ENCODE measurements at regions not wholly inside any gene's neighbourhood (a gene's known extent, or its start where the extent isn't known, plus 50 kb on each side); places are given as distances from the start of the nearest gene placed in this dataset.

GRCh38 chr4:158995965-158996364 lies 106.9 kb upstream of the RAPGEF2 start:
- Histone ChIP-seq H3K4me3 (ENCODE audit: low read depth, low read length) (no peak overlapping the region), H3K36me3 (ENCODE audit: insufficient read depth) (no peaks in the 10 kb centered on the region), H3K4me1 (ENCODE audit: insufficient read depth) (no peaks in the 10 kb centered on the region), H3K27ac (ENCODE audit: low read depth) (no peak overlapping the region)
- WGBS = 80% methylated on average over 8 of the region's 8 CpGs
- no peak for DNase-seq (ENCODE audit: extremely low spot score)

DNA sequence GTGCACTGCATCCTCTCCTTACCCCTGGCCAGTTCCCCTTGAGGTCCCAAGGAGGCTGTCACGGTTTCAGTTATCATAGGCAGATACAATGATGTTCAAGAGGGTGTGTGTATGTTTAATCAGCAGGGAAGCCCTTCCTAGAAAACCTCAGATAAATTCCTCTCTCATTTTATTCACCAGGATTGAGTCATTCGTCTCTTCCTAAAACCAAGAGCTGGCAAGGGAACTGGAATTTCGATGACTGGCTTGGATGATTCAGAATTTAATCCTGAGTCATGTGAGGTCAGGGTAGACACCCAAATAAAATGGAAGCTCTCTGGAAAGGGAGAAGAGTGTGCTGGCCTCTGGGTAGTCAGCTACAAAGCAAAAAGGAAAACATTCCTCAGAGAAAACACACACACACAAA lies 106.2 kb upstream of the RAPGEF2 start:
- Histone ChIP-seq H3K27ac (ENCODE audit: low read depth) (no peak overlapping the region), H3K4me3 (ENCODE audit: low read depth, low read length) (no peak overlapping the region), H3K4me1 (ENCODE audit: insufficient read depth) (no peaks in the 10 kb centered on the region), H3K36me3 (ENCODE audit: insufficient read depth) (no peaks in the 10 kb centered on the region)
- DNase-seq (ENCODE audit: extremely low spot score) = no peak
- 12% methylated on average over 3 of the region's 3 CpGs for WGBS

DNA sequence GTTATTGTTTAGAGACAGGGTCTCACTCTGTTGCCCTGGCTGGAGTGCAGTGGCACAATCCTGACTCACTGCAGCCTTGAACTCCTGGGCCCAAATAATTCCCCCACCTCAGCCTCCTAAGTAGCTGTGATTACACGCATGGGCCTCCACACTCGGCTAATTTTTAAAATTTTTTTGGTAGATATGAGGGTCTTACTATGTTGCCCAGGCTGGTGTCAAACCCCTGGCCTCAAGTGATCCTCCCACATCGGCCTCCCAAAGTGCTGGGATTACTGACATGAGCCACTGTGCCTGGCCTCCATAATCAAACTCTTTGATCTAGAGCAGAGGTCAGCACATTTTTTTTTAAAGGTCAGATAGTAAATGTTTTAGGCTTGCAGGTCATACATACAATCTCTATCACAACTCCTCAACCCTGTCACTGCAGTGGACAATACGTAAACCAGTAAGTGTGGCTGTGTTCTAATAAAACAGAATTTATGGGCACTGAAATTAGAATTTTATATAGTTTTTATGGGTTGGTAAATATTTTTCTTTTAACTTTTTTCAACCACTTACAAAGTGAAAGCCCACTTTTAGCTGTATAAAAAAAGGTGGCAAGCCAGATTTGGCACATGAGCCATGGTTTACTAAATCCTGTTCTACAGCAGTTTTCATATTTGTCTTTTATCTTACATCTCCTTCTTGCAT lies 105.1 kb upstream of the RAPGEF2 start:
- DNase-seq (ENCODE audit: extremely low spot score) = no peak
- Histone ChIP-seq H3K36me3 (ENCODE audit: insufficient read depth) (no peaks in the 10 kb centered on the region), H3K27ac (ENCODE audit: low read depth) (no peak overlapping the region), H3K4me3 (ENCODE audit: low read depth, low read length) (no peak overlapping the region), H3K4me1 (ENCODE audit: insufficient read depth) (no peaks in the 10 kb centered on the region)
- WGBS = 82% methylated on average over 4 of the region's 4 CpGs

DNA sequence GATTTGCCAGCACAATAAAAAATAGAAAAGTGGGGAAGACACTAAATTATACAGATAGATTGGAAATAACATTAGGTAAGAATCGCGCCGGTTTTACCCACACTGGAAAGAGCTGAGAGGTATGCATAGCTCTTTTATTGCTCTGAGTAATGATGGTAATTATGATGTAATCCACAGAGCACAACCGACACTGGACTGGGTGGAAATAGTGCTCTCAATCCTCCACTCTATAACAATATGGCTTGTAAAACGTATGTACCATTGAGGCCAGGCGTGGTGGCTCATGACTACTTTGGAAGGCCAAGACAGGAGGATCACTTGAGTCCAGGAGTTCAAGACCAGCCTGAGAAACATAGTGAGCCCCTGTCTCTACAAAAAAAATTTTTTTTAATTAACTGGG lies 104.3 kb upstream of the RAPGEF2 start:
- no peak overlapping the region for H3K4me3 ChIP-seq (ENCODE audit: low read depth, low read length)
- H3K36me3 ChIP-seq (ENCODE audit: insufficient read depth) = no peaks in the 10 kb centered on the region
- H3K4me1 ChIP-seq (ENCODE audit: insufficient read depth) = no peaks in the 10 kb centered on the region
- DNase-seq (ENCODE audit: extremely low spot score) = no peak
- no peak overlapping the region for H3K27ac ChIP-seq (ENCODE audit: low read depth)
- WGBS = 83% methylated on average over 6 of the region's 6 CpGs

DNA sequence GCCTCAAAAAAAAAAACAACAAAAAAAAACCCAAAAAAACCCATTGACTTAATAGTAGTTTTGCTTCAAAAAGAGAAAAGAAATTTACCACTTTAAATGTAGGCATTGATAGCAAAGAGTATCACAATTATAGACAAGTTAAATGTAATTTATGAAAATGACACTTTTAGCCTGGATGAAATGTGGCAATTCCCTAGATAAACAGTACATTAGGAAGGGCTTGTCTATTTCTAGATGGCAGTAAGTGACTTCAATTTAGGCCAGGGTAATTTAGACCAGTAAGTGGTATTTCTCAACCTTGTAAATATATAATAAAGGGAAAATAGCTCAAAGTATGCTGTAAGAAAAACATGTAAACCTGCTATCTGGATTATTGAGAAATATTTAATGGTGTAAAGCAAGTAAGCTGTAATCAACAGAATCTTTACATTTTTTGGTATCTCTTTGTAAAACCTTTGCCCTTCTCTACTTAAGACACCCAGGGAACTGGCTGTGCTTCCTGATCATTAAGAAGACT lies 103.7 kb upstream of the RAPGEF2 start:
- Histone ChIP-seq H3K36me3 (ENCODE audit: insufficient read depth) (no peaks in the 10 kb centered on the region), H3K4me1 (ENCODE audit: insufficient read depth) (no peaks in the 10 kb centered on the region), H3K4me3 (ENCODE audit: low read depth, low read length) (no peak overlapping the region), H3K27ac (ENCODE audit: low read depth) (no peak overlapping the region)
- DNase-seq (ENCODE audit: extremely low spot score) = no peak

GRCh38 chr4:158999849-159000248 lies 103.0 kb upstream of the RAPGEF2 start:
- H3K4me1 ChIP-seq (ENCODE audit: insufficient read depth) = no peaks in the 10 kb centered on the region
- H3K4me3 ChIP-seq (ENCODE audit: low read depth, low read length) = no peak overlapping the region
- no peak overlapping the region for H3K27ac ChIP-seq (ENCODE audit: low read depth)
- no peak for DNase-seq (ENCODE audit: extremely low spot score)
- 86% methylated on average over 1 of the region's 1 CpG for WGBS
- H3K36me3 ChIP-seq (ENCODE audit: insufficient read depth) = no peaks in the 10 kb centered on the region

DNA sequence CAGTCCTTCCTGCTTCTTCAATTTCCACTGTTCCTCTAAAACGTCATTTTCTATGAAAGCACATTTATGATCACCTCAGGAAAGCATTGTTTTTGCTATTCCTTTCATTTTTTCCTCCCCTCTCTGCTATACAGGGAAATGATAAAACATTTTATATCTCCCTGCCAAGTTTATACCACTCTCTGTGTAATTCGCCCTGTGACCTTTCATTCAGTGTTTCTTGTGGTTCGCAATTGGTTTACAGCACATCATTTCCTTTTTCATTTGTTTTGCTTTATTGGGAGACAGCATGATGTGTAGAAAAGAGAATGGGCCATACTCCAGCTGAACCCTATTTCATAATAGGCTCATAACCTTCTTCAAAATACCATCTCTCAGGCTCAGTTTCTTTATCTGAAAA lies 99.9 kb upstream of the RAPGEF2 start:
- Histone ChIP-seq H3K27ac (ENCODE audit: low read depth) (no peak overlapping the region), H3K4me1 (ENCODE audit: insufficient read depth) (no peaks in the 10 kb centered on the region), H3K36me3 (ENCODE audit: insufficient read depth) (no peaks in the 10 kb centered on the region), H3K4me3 (ENCODE audit: low read depth, low read length) (no peak overlapping the region)
- WGBS = 51% methylated on average over 3 of the region's 3 CpGs
- DNase-seq (ENCODE audit: extremely low spot score) = no peak

DNA sequence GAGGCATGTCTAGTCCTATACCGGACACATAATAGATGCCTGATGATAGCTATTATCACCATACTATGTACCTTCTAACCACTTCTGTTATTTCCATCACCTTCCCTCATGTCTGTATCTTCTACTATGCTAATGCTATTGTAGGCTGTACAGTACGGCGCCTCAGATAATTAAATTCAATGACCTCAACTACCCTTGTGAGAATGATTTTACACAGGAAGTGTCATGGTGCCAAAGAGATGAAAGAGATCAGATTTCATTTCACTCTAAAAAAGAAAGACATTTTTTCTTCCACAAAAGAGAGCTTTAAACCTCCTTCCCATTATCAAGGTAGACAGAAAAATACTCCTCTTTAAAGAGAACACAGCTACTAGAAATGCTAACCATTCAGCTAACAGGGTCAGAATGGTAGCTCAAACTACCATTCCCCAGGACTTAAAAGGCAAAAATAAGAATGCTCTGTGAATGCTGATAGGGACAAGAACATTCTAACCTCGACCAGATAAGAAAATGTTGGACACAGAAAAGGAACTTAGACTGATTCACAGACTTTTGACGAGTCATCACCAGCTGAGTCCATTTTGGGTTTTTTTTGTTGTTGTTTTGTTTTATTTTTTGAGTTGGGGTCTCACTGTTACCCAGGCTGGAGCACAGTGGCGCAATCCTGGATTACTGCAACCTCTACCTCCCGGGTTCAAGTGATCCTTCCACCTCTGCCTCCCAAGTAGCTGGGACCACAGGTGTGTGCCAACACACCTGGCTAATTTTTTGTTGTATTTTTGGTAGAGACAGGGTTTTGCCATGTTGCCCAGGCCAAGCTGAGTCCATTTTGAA lies 99.2 kb upstream of the RAPGEF2 start:
- WGBS = 68% methylated on average over 7 of the region's 7 CpGs
- H3K4me3 ChIP-seq (ENCODE audit: low read depth, low read length) = no peak overlapping the region
- DNase-seq (ENCODE audit: extremely low spot score) = no peak
- no peak overlapping the region for H3K27ac ChIP-seq (ENCODE audit: low read depth)
- H3K36me3 ChIP-seq (ENCODE audit: insufficient read depth) = no peaks in the 10 kb centered on the region
- H3K4me1 ChIP-seq (ENCODE audit: insufficient read depth) = no peaks in the 10 kb centered on the region

- no peak overlapping the region for H3K4me3 ChIP-seq (ENCODE audit: low read depth, low read length)
- H3K27ac ChIP-seq (ENCODE audit: low read depth) = no peak overlapping the region
- no peaks in the 10 kb centered on the region for H3K36me3 ChIP-seq (ENCODE audit: insufficient read depth)
- H3K4me1 ChIP-seq (ENCODE audit: insufficient read depth) = no peaks in the 10 kb centered on the region
- WGBS = 80% methylated on average over 3 of the region's 3 CpGs
- no peak for DNase-seq (ENCODE audit: extremely low spot score)
Measured at GRCh38 chr4:159006202-159006601, 96.7 kb upstream of the RAPGEF2 start.

GRCh38 chr4:159008671-159009070 lies 94.2 kb upstream of the RAPGEF2 start:
- Histone ChIP-seq H3K4me1 (ENCODE audit: insufficient read depth) (no peaks in the 10 kb centered on the region), H3K36me3 (ENCODE audit: insufficient read depth) (no peaks in the 10 kb centered on the region), H3K4me3 (ENCODE audit: low read depth, low read length) (no peak overlapping the region), H3K27ac (ENCODE audit: low read depth) (no peak overlapping the region)
- DNase-seq (ENCODE audit: extremely low spot score) = no peak
- 94% methylated on average over 1 of the region's 1 CpG for WGBS

DNA sequence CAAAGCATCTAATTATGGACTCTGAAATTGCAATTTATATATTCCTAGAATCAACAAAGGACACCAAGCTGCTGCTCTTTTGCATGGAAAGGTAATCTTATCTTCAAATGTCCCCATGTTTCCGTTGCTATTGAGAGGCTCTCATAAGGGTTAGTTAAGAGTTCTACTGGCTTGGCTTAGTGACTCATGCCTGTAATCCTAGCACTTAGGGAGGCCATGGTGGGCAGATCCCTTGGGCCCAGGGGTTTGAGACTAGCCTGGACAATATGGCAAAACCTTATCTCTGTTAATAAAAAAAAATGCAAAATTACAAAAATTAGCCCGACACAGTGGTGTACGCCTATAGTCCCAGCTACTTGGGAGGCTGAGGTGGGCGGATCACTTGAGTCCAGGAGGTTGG lies 93.4 kb upstream of the RAPGEF2 start:
- DNase-seq (ENCODE audit: extremely low spot score) = no peak
- WGBS = 88% methylated on average over 4 of the region's 4 CpGs
- H3K4me3 ChIP-seq (ENCODE audit: low read depth, low read length) = no peak overlapping the region
- H3K4me1 ChIP-seq (ENCODE audit: insufficient read depth) = no peaks in the 10 kb centered on the region
- H3K36me3 ChIP-seq (ENCODE audit: insufficient read depth) = no peaks in the 10 kb centered on the region
- H3K27ac ChIP-seq (ENCODE audit: low read depth) = no peak overlapping the region

DNA sequence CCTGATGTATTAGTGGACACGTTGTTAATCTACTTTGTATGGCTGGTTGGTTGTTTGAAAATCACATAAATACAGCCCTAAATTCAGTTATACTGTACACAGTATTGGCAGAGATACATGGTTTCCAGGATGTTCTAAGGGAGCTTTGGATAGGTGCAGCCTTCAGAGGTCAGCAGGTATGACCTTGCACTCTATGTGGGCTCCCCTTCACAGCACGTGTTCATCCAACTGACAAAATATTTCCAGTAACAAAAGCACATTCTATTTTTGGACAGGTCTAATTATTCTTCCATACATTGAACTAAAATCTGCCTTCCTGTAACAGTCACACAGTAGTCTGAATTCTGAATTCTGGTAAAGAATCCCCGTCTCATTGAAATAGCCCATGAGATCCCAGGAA lies 92.8 kb upstream of the RAPGEF2 start:
- no peak overlapping the region for H3K27ac ChIP-seq (ENCODE audit: low read depth)
- DNase-seq (ENCODE audit: extremely low spot score) = no peak
- 68% methylated on average over 3 of the region's 3 CpGs for WGBS
- no peak overlapping the region for H3K4me3 ChIP-seq (ENCODE audit: low read depth, low read length)
- H3K4me1 ChIP-seq (ENCODE audit: insufficient read depth) = no peaks in the 10 kb centered on the region
- no peaks in the 10 kb centered on the region for H3K36me3 ChIP-seq (ENCODE audit: insufficient read depth)

DNA sequence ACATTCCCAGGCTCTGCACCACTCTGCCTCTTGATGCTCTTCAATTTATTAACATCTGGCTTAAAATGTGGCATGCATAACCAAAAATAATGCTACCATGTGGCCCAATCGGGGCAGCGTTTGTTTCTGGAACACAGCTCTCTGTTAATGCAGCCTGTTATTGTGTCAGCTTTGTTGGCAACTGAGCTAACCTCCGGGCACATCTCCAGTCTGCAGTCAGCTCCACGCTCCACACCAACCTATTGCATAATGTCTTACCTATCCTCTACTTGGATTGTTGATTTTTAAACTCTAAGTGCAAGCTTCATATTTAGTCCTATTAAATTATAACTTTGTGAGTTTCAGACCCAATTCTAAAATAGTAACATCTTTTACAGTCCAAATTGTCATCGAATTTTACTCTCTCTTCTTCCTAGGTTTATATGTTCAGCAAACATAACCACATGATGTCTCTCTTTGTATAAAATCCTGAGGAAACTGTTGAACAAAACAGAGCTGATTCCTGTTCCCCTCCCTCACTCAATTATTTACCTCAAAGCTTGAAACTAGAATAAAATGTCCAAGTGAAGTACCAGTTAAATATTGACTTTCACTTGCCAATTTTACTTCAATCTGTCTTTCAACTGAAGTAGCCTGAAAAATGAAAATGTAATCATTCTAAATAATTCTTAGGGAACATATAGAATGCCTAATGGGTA lies 92.2 kb upstream of the RAPGEF2 start:
- Histone ChIP-seq H3K4me3 (ENCODE audit: low read depth, low read length) (no peak overlapping the region), H3K27ac (ENCODE audit: low read depth) (no peak overlapping the region), H3K4me1 (ENCODE audit: insufficient read depth) (no peaks in the 10 kb centered on the region), H3K36me3 (ENCODE audit: insufficient read depth) (no peaks in the 10 kb centered on the region)
- DNase-seq (ENCODE audit: extremely low spot score) = no peak
- WGBS = 16% methylated on average over 5 of the region's 5 CpGs

- Histone ChIP-seq H3K4me1 (ENCODE audit: insufficient read depth) (no peaks in the 10 kb centered on the region), H3K4me3 (ENCODE audit: low read depth, low read length) (no peak overlapping the region), H3K36me3 (ENCODE audit: insufficient read depth) (no peaks in the 10 kb centered on the region), H3K27ac (ENCODE audit: low read depth) (no peak overlapping the region)
- 91% methylated on average over 4 of the region's 4 CpGs for WGBS
- DNase-seq (ENCODE audit: extremely low spot score) = no peak
Measured at GRCh38 chr4:159012381-159012780, 90.5 kb upstream of the RAPGEF2 start.

Measured in urinary bladder (tissue), 3 donors.